ENCODE measurements at regions not wholly inside any gene's neighbourhood (a gene's known extent, or its start where the extent isn't known, plus 50 kb on each side); places are given as distances from the start of the nearest gene placed in this dataset.

GRCh38 chr2:215839309-215839708 lies 174.0 kb downstream of the MREG start:
- TF ChIP-seq POLR2A (IDR thresholded peaks at IDR 0.05) (no peak), CTCF (IDR thresholded peaks at IDR 0.05) (no peak), POLR2AphosphoS5 (IDR thresholded peaks at IDR 0.05) (no peak)
